Skeletal muscle cell (primary cell): ENCODE measurements at regions not wholly inside any gene's neighbourhood (a gene's known extent, or its start where the extent isn't known, plus 50 kb on each side); places are given as distances from the start of the nearest gene placed in this dataset.
A peak's percentile ranks its signal among the peaks of the same experiment; 100 is the strongest.

Experiments used
- DNase-seq: peaks from one replicate; pipeline ENCODE4 v3.0.0-alpha.2; 2010; ENCODE audit warnings: low read depth
- H3K4me3 ChIP-seq: 2 replicates; pipeline ENCODE4 v1.5.1; 2011; ENCODE audit warnings: low read depth, mild to moderate bottlenecking, control low read depth, low read length, moderate library complexity

GRCh38 chr12:20272801-20273200 lies 95.5 kb upstream of the PDE3A start:
- peak; percentile 63 for DNase-seq
- no peak overlapping the region for H3K4me3 ChIP-seq

GRCh38 chr12:20274008-20274407 lies 94.3 kb upstream of the PDE3A start:
- DNase-seq, result no peak
- no peak overlapping the region for H3K4me3 ChIP-seq

GRCh38 chr12:20278276-20278675 lies 90.1 kb upstream of the PDE3A start:
- DNase-seq, result no peak

GRCh38 chr12:20280515-20280914 lies 87.8 kb upstream of the PDE3A start:
- DNase-seq, result no peak
- H3K4me3 ChIP-seq, result no peak overlapping the region

More at GRCh38 chr12:20278276-20278675, 90.1 kb upstream of the PDE3A start:
- no peak overlapping the region for H3K4me3 ChIP-seq

- DNase-seq, result no peak
- H3K4me3 ChIP-seq, result no peak overlapping the region
Observed at GRCh38 chr12:20282401-20282800, 85.9 kb upstream of the PDE3A start.

- DNase-seq, result no peak
- H3K4me3 ChIP-seq, result no peak overlapping the region
Observed at GRCh38 chr12:20283482-20283881, 84.9 kb upstream of the PDE3A start.

- no peak overlapping the region for H3K4me3 ChIP-seq
- DNase-seq, result no peak
Observed at GRCh38 chr12:20289520-20289919, 78.8 kb upstream of the PDE3A start.

GRCh38 chr12:20300457-20300856 lies 67.9 kb upstream of the PDE3A start:
- DNase-seq, result no peak
- no peak overlapping the region for H3K4me3 ChIP-seq

- no peak overlapping the region for H3K4me3 ChIP-seq
- DNase-seq, result no peak
Observed at GRCh38 chr12:20305470-20305869, 62.9 kb upstream of the PDE3A start.

GRCh38 chr12:20309504-20310148 lies 58.7 kb upstream of the PDE3A start:
- no peak for DNase-seq
- H3K4me3 ChIP-seq, result no peak overlapping the region

GRCh38 chr12:20314328-20314727 lies 54.0 kb upstream of the PDE3A start:
- DNase-seq, result peak; percentile 86

GRCh38 chr12:20317554-20317953 lies 50.8 kb upstream of the PDE3A start:
- DNase-seq, result no peak

More at GRCh38 chr12:20314328-20314727, 54.0 kb upstream of the PDE3A start:
- no peak overlapping the region for H3K4me3 ChIP-seq

More at GRCh38 chr12:20317554-20317953, 50.8 kb upstream of the PDE3A start:
- no peak overlapping the region for H3K4me3 ChIP-seq
